HG02798 (cell line): ENCODE measurements at regions not wholly inside any gene's neighbourhood (a gene's known extent, or its start where the extent isn't known, plus 50 kb on each side); places are given as distances from the start of the nearest gene placed in this dataset.
"Not testable (repeated sequence)": the region's sequence is repeated elsewhere in the genome, so short reads cannot be mapped to it uniquely, and the experiment has no call there.

Experiments
- ATAC-seq: cut with Tn5 transposase; IDR thresholded peaks from one replicate; pipeline ENCODE4 v1.9.1; 2021; ENCODE audit warnings: mild to moderate bottlenecking; ENCODE audit not compliant: unreplicated experiment, poor library complexity

DNA sequence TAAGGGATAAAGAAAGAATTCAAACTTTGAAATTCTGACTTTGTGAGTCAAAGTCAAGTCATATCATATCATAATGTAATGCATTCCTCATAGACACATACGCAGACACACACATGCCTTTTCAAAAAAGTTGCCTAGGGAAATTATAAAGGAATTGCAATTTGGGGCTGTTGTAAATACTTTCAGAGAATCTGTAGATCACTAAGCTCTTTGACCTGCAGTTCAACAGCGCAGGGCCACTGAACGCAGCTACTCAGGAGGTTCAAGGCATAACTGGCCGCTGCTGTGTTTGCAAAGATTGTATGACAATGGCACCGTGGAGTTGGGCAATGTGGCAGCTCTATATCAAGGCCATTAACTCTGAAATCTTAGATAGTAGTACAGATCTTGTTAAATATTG lies 188.4 kb upstream of the THRB start:
- ATAC-seq = no peak

DNA sequence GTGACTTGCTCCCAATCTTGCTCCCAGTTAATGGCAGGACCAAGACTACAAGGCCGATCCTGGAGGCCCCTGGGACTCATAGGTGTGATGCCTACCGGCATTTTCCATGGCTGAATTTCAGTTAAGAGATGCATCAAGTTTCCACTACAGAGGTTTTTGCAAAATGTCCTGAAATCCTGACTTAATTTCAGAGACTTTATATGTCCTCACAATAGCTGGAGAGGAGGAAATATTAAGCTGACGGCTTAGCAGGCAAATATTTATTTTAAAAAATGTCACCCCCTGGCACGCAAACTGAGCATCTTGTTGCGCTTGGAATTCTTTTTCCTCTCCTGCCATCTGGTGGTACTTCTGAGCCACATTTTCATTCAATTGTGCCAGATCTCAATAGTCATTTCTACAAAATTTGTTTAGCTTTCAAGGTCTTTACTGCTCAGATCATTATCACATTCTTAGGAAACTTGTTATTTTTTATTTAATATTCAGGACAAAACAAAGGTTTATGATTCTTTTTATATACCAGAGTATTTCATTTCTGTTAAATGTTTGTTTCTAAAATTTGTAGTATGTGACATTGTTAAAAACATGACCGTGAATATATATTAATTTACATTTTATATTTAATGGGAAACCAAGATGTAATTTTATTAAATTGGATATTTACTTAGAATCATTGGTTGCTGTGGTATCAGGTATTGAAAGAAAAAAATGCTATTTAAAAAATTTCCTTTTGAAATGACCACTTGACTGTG lies 189.2 kb upstream of the THRB start:
- no peak for ATAC-seq

DNA sequence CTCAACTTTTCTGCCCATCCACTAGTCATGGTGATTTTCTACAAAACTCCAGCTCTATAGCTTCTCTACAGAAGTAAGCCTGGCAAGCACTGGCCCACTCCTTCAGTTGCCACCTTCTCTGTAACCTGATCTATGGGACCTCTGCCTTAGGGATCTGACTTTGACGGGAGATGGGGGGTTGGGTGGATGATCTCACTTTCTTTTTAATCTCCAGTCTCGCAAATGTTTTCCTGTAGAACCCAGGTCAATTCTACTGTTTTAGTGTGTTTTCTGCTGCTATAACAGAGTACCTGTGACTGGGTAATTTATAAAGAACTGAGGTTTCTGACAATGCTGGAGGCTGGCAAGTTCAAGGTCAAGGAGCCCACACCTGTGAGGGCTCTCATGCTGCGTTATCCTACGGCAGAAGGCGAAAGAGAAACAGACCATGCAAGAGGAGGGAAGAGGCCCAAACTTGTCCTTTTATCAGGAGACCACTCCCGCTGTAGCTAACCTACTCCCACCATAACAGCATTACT lies 189.9 kb upstream of the THRB start:
- ATAC-seq = no peak

DNA sequence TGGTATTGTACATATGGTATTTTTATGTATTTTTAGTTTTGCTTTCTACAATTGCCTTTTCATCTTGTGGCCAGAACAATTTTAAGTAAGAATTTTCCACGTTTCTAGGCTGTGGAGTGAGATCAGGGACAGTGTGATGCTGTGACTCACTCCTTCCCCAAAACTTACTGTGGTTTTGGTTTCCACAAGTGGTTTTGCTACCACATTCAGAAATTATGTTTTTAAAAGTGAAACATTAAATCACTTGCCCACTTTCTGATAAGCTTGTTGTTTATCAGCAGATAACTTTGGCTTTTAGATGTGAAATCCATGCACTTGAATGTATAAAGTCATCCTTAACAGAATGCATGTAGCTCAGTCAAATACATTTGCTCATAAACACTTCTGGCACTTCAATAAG lies 192.2 kb upstream of the THRB start:
- no peak for ATAC-seq

DNA sequence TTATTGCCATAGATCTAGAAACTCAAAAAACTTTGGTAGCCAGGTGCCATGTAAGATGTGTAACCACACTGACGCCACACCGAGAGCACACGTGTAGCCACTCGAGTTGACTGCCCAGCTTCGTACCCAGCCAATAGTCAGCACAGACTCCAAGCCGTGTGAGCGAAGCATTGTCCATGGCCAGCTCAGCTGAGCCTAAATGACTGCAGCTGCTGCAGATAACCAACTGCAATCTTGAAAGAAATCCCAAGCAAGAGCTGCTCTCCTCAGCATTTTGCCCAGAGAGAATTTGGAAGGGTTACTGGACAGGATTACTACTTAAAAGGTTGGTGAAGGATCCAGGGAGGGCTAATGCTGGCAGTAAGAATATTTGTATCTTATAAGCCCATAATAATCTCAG lies 193.0 kb upstream of the THRB start:
- no peak for ATAC-seq

DNA sequence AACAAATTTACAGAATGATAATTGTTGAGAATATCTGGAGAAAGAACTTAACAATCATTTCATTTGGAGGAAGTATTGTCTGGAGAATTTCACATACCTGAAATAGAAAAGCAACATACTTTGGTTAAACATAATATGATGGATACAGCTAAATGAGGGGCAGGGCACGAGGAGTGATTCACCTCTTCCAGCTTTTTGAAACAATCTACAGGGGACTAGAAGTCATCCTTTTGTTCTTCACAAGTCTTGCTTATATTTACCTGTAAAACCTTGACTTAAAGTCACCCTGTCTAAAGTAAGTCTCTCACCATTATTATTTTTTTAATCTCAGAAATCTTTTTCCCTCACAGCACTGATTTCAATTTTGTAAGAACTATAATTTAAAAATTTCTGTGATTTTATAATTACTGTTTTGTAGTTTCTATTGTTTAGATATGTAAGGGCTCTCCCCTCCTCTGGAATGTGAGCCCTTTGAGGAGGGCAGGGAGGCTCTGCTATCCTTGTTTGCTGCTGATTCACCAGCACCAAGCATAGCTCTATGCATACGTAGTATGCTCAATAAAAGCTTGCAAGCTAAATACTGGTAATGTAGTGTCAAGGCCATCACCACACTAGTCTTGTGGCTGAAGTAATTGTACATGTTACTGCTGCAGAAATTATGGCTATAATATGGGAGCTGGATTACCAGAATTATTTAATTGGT lies 193.9 kb upstream of the THRB start:
- ATAC-seq = no peak

DNA sequence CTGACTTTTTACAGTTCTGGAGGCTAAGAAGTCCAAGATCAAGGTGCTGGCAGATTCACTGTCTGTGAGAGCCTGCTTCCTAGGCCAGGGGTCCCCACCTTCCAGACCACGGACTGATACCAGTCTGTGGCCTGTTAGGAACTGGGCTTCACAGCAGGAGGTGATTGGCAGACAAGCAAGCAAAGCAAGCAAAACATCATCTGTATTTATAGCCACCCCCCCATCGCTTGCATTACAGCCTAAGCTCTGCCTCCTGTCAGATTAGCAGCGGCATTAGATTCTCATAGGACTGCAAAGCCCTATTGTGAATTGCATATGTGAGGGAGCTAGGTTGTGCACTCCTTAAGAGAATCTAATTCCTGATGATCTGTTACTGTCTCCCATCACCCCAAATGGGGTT lies 194.7 kb upstream of the THRB start:
- ATAC-seq = no peak

DNA sequence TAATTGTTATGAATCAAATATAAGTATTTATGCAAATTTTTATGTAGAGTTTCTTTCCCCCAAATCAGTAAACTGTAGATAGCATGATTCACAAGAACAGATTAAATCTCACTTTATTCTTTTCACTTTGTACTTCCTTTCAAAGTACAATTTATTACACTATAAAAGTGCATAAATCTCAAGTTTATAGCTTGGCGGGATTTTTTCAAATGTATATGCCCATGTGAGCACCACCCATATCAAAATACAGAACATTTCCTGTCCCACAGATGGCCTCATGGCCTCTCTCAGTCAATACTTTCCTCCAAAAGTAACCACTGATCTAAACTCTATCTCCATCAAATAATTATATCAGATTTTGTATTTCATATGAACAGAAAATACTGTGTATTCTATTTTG lies 196.1 kb upstream of the THRB start:
- ATAC-seq = no peak

DNA sequence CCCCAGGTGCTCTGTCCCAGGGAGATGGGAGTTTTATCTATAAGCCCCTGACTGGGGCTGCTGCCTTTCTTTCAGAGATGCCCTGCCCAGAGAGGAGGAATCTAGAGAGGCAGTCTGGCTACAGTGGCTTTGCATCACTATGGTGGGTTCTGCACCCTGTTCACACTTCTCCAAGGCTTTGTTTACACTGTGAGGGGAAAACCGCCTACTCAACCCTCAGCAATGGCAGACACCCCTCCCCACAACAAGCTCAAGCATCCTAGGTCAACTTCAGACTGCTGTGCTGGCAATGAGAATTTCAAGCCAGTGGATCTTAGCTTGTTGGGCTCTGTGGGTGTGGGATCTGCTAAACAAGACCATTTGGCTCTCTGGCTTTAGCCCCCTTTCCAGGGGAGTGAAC lies 204.4 kb upstream of the THRB start:
- not testable (repeated sequence) for ATAC-seq

DNA sequence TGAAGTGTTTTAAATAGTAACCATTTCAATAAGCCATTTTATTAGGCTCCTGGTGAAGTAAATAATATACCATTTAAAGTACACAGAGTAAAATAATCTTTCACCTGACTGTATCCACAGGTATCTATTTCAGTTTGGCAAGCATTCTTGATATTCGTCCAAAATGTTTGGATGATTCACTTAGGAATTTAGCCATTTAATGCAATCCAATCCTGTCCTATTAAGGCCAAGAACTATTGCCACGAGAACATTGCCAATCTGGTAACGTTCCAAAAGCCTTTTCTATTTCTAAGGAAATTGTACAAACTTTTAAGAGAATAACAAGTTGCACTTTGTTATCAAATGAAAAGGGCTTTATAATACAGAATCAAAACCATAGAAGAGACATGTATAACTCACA lies 209.8 kb upstream of the THRB start:
- no peak for ATAC-seq

DNA sequence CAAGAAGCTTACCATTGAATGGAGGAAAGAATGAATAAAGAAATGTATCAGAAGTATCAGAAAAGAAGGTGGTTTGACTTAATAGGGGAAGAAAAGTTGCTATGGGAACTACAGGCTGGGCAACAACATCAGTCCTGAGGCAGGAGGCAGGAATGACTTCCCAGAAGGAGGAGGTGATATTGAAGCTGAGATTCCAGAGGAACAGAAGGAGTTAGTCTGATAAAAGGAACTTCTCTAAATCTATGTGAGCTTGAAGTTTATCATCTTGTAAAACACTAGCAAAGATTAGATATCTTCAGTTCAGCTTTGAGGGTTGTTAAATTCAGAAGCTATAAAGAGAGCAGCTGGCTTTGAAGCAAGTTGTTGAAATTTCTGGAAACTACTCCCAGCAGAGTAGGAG lies 213.3 kb upstream of the THRB start:
- ATAC-seq = no peak

DNA sequence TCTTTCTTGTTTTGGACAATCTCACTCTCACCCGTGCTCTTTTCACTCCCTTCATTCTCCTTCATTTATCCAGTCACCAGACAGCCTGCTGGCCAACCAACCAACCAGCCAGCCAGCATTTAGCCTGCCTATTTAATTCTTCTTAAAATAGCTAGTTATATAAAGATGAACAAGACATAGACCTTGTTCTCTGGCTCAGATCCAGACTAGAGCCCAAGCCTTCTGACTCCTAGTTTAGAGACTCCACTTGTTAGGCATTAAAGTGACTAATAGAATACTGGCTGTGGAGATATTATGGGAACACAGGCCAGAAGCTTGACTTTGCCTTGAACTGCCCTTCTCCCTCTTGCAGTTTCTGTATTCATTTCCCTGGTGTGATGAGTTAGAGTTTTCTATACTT lies 215.3 kb upstream of the THRB start:
- no peak for ATAC-seq

DNA sequence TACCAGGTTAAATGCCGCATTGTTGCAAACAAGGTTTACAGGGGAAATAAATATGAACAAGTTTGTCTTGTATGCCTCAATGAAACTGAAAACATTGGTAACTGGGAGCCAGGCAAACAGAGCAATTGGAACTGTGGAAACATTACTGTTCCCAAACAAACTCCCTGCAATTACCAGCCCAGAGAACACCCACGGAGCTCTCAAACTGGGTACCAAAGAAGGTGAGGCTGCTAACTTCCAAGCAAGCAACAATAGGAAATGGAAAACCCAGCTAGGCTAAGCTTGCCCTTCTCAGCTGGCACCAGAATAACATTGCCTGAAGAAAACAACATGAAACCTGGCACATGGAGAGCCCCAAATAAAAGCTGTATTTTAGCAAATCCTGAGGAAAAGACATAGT lies 218.9 kb upstream of the THRB start:
- no peak for ATAC-seq

DNA sequence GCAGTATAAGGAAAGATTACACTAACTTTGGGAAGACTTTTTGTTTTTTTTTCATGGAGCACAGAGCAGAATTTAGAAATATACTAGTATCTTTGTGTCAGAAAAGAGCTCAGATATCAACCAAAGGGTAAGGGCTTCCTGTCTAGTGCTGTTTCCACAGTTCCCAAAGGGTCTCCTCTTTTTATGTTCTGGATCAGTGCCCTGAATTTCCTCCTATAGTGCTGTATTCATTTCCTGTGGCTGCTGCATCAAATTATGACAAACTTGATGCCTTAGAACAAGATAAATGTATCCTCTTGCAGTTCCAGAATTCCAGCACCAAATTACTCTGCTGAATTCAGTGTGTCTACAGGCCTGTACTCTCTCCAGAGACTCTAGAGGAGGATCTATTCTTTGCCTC lies 219.8 kb upstream of the THRB start:
- ATAC-seq = no peak

DNA sequence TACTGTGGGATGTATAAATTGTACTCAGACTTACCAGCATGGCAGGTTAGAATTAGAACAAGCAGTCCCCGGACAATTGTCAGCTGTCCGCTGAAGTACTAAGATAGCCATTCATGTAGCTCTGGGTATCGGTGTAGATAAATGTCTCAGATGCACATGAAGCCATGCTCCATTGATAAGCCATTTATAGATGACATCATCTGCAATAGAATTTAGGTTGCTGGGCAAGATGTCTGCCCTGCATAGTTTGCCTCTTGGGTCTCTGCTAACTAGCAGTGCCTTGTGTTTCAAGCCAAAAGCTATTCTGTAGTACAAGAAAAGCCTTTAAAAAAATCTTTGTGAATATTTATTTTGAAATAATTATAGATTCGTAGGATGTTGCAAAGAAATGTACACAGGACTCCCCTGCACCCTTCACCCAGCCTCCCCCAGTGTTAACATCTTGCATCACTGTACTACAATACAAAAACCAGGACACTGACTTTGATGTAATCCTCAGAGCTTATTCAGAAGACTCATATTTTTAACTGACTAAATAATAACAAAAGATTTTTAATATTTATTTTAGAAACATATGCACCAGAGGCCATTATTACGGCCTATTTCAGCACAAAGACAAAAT lies 220.6 kb upstream of the THRB start:
- no peak for ATAC-seq

DNA sequence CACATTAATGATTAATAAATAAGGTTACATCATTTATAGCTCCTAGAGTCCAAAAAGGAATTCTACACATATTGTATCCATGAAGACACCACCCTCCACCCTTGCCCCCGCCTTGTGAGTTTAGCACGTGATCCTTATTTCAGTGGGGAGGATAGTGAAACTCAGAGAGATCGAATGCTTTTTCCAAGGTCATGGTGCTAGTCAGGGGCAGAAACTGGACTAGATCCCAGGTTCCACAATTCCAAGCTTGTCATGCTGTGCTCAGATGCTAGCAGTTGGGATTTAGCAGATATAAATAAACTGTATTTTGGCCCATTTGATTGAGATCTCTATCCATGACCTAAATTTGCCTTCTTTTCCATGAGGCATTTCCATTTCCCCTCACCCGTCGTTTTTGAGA lies 227.4 kb upstream of the THRB start:
- ATAC-seq = no peak

DNA sequence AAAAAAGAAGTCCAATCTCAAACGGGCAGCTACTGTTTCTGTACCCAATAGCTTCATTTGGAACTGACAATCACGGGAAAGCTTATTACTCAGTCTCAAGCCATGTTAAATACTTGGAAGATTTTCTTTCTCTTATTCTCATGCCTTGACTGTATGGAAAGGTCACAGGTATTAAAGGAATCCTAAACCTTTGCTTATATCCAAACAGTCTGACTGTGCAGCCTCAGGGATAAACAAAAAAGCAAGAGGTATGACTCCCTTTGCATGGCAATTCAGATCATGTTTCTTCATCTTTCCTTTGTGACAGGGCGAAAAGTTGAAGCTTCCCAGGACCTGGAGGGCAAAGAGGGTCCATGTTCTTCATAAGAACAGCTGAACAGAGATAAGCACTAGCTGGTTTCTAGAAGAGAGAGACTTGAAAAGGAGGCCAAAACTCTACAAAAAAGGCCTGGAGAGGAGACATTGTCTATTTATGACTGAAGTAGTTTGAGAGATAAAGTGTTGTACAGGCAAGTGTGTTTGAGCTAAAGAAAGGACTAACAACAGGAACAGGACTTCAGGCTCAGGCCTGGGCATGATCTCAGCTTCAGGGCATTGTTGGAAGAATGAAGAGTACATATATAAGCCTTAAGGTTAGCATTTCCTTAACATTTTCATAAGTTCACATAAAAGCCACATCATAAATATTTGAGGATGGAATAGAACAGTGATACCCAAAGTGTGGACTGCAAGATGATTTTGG lies 231.0 kb upstream of the THRB start:
- no peak for ATAC-seq

DNA sequence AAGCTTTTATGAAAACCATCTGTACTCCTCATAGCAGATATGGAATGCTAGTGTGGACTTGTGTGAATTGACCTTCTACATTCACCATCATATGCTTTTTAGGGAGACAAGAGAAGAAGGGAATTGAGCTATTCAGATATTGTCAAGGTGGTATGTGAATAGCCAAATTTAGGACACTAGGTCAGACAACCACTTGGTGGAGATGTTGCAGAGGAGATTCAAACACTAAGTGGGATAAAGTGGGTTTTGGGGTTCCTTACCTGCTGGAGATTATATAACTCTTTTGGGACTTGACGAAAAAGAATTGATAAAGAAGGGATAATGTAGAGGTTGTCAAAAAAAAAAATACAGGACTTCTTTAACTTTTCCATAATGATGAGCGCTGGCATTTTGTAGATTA lies 231.8 kb upstream of the THRB start:
- no peak for ATAC-seq

DNA sequence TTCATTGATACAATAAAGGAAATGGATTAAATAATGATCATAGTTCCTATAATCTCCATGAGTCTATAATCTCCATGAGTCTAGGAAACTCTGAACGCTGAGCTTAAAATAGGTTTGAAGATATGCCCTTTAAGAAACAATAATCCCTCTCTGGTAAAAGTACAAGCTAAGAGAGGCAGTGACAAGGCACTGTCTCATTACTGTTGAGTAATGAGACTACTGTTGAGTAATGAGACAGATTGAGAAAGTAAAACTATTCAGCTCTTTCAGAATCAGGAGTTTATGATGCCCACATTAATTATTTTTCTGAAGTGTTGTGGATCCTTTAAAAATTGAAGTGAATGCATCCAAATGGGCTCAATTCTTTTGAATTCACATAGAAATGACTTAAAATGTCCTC lies 235.5 kb upstream of the THRB start:
- no peak for ATAC-seq

DNA sequence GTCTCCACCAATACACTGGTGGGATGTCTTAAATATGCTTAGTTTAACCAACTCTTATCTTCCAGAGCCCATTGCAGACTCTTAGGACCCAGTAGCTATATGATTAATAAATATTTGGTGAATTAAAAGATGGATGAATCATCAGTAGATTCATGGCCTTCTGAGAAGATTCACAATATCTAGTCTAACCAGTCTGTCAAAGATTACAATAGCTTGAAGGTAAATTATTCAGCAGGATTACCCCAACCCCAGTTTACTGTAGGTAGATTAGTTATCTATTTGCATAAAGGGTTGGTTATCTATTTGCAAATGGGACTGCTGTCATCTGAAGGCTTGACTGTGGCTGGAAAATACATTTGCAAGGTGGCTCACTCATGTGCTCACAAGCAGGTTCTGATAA lies 239.4 kb upstream of the THRB start:
- ATAC-seq = no peak

DNA sequence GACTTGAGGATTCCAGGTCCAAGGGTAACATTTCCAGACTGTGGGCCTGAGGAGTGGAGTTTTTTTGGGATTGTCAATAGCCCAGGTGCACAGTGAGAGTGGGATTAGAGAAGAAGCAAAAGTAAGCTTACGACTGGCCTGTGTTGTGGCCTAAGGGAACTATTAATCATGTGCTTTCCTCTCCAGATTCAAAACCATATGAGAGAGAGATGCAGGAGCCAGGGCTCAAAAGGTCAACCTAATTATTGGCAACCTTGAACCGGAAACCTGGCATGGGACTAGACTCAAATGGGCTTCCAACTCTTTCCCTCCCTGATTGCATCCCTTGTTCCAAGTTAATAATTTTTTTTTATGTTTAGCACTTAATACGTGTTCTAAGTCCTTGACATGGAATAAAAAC lies 242.1 kb upstream of the THRB start:
- ATAC-seq = no peak
